IMR-90 (cell line): ENCODE measurements at regions not wholly inside any gene's neighbourhood (a gene's known extent, or its start where the extent isn't known, plus 50 kb on each side); places are given as distances from the start of the nearest gene placed in this dataset.

ENCODE experiments used
- ATAC-seq: fragments of 200-7000 bp; cut with Tn5 transposase; 2 replicates; pipeline ENCODE4 v1.9.1; 2020; ENCODE audit warnings: low read depth, mild to moderate bottlenecking, moderate library complexity
- BruUV-seq: library from RNA; stranded (reverse); fragments of 400-500 nt; replicated peaks from 2 replicates; lab custom pipeline; 2021; lab: Mats Ljungman, UMichigan
- CTCF ChIA-PET: fragments of 300-600 bp; formaldehyde crosslinking; extraction: SDS; loops from one replicate; lab custom pipeline; 2021; ENCODE audit warnings: antibody characterized with exemption; lab: Yijun Ruan, JAX
- POLR2A ChIA-PET: fragments of 300-600 bp; sonication (Branson Sonifier 250); formaldehyde crosslinking; loops from one replicate; lab custom pipeline; 2022; ENCODE audit warnings: antibody characterized with exemption; ENCODE audit not compliant: unreplicated experiment; lab: Charles Lee
- DNase-seq: peaks from one replicate; pipeline ENCODE4 v3.0.0; 2013
- H2AFZ ChIP-seq: replicated peaks from 2 replicates; pipeline ENCODE3; 2013; ENCODE audit warnings: low read length, mild to moderate bottlenecking; ENCODE audit not compliant: poor library complexity
- H2AK5ac ChIP-seq: 2 replicates; pipeline ENCODE4 v1.6.1; 2013; ENCODE audit warnings: low read depth, low read length, inconsistent platforms
- H2AK9ac ChIP-seq: replicated peaks from 2 replicates; pipeline ENCODE3; 2013; ENCODE audit warnings: mild to moderate bottlenecking, low read depth, low read length, moderate library complexity; ENCODE audit not compliant: poor library complexity
- H2BK120ac ChIP-seq: 2 replicates; pipeline ENCODE4 v1.6.1; 2013; ENCODE audit warnings: low read depth, low read length, inconsistent platforms
- H2BK15ac ChIP-seq: 3 replicates; pipeline ENCODE4 v1.6.1; 2013; ENCODE audit warnings: low read depth, low read length, inconsistent platforms
- H2BK20ac ChIP-seq: 2 replicates; pipeline ENCODE4 v1.6.1; 2013; ENCODE audit warnings: low read depth, mild to moderate bottlenecking, inconsistent platforms, low read length, moderate library complexity
- H2BK5ac ChIP-seq: 2 replicates; pipeline ENCODE4 v1.6.1; 2013; ENCODE audit warnings: mild to moderate bottlenecking, low read depth, low read length, inconsistent platforms; ENCODE audit not compliant: poor library complexity, severe bottlenecking
- H3K14ac ChIP-seq: replicated peaks from 2 replicates; pipeline ENCODE4 v1.6.1; 2013; ENCODE audit warnings: low read depth, low read length, inconsistent platforms
- H3K18ac ChIP-seq: 2 replicates; pipeline ENCODE4 v1.6.1; 2013; ENCODE audit warnings: low read depth, low read length, control low read depth
- H3K23ac ChIP-seq: 2 replicates; pipeline ENCODE4 v1.6.1; 2013; ENCODE audit warnings: low read depth, low read length, inconsistent platforms
- H3K27ac ChIP-seq: 2 replicates; pipeline ENCODE4 v1.5.1; 2013; ENCODE audit warnings: mild to moderate bottlenecking, control low read depth, low read length; ENCODE audit not compliant: insufficient read depth
- H3K27me3 ChIP-seq: 2 replicates; pipeline ENCODE4 v1.6.1; 2013; ENCODE audit warnings: low read length; ENCODE audit not compliant: control insufficient read depth, insufficient read depth
- H3K36me3 ChIP-seq: 2 replicates; pipeline ENCODE4 v1.6.1; 2013; ENCODE audit warnings: low read length, mixed read lengths; ENCODE audit not compliant: control insufficient read depth, insufficient read depth
- H3K4ac ChIP-seq: 2 replicates; pipeline ENCODE4 v1.6.1; 2013; ENCODE audit warnings: low read depth, low read length, inconsistent platforms
- H3K4me1 ChIP-seq: 2 replicates; pipeline ENCODE4 v1.6.1; 2013; ENCODE audit warnings: low read length, mixed read lengths; ENCODE audit not compliant: control insufficient read depth, insufficient read depth
- H3K4me2 ChIP-seq: 2 replicates; pipeline ENCODE4 v1.6.1; 2013; ENCODE audit warnings: low read depth, mild to moderate bottlenecking, control low read depth, low read length, moderate library complexity
- H3K4me3 ChIP-seq: 2 replicates; pipeline ENCODE4 v1.5.1; 2013; ENCODE audit warnings: low read depth, mild to moderate bottlenecking, control low read depth, low read length, moderate library complexity; ENCODE audit not compliant: insufficient read depth
- H3K56ac ChIP-seq: 2 replicates; pipeline ENCODE4 v1.6.1; 2013; ENCODE audit warnings: low read length, inconsistent platforms; ENCODE audit not compliant: insufficient read depth; ENCODE audit errors: extremely low read depth
- H3K79me1 ChIP-seq, 2 experiments: 2 replicates each; pipeline ENCODE4 v1.6.1; 2013; ENCODE audit warnings: low read length in 2 of 2, inconsistent platforms in 1 of 2, low read depth in 1 of 2
- H3K9ac ChIP-seq: 2 replicates; pipeline ENCODE4 v1.6.1; 2013; ENCODE audit warnings: low read depth, low read length, control low read depth
- H3K9me1 ChIP-seq: 2 replicates; pipeline ENCODE4 v1.6.1; 2013; ENCODE audit warnings: low read length, inconsistent platforms; ENCODE audit not compliant: insufficient read depth
- H3K9me3 ChIP-seq: 2 replicates; pipeline ENCODE4 v1.6.1; 2013; ENCODE audit warnings: low read length; ENCODE audit not compliant: control insufficient read depth, insufficient read depth
- H4K20me1 ChIP-seq: 2 replicates; pipeline ENCODE4 v1.6.1; 2013; ENCODE audit warnings: low read length, inconsistent platforms; ENCODE audit not compliant: insufficient read depth
- H4K5ac ChIP-seq: 2 replicates; pipeline ENCODE4 v1.6.1; 2013; ENCODE audit warnings: mild to moderate bottlenecking, low read depth, low read length, control low read depth
- H4K8ac ChIP-seq, 2 experiments: 2 replicates each; pipeline ENCODE4 v1.6.1; 2013; ENCODE audit warnings: low read depth in 2 of 2, low read length in 2 of 2, control low read depth in 1 of 2, inconsistent platforms in 1 of 2
- H4K91ac ChIP-seq: 2 replicates; pipeline ENCODE4 v1.6.1; 2013; ENCODE audit warnings: low read depth, low read length, inconsistent platforms; ENCODE audit not compliant: insufficient read depth
- BHLHE40 ChIP-seq: fragments of 150-350 bp; IDR thresholded peaks from 2 replicates; pipeline ENCODE4 v1.6.1; 2016; ENCODE audit warnings: mild to moderate bottlenecking, low read depth, low read length
- CEBPB ChIP-seq: IDR thresholded peaks from 2 replicates; pipeline ENCODE4 v1.6.1; 2012; ENCODE audit warnings: low read depth, low read length, improper control_type of control experiment
- CHD1 ChIP-seq: IDR thresholded peaks from 2 replicates; pipeline ENCODE4 v1.6.1; 2012; ENCODE audit warnings: low read depth, low read length, improper control_type of control experiment
- CTCF ChIP-seq: conservative IDR thresholded peaks from 2 replicates; pipeline ENCODE4 v1.5.1; 2012; ENCODE audit warnings: mild to moderate bottlenecking, low read depth, low read length, improper control_type of control experiment
- FOS ChIP-seq: fragments of 150-350 bp; IDR thresholded peaks from 2 replicates; pipeline ENCODE4 v1.6.1; 2016; ENCODE audit warnings: low read depth, low read length
- MAFK ChIP-seq: IDR thresholded peaks from 2 replicates; pipeline ENCODE4 v1.6.1; 2012; ENCODE audit warnings: low read depth, low read length, improper control_type of control experiment
- MAZ ChIP-seq: IDR thresholded peaks from 2 replicates; pipeline ENCODE4 v1.6.1; 2012; ENCODE audit warnings: low read depth, mild to moderate bottlenecking, low read length, improper control_type of control experiment, moderate library complexity, borderline replicate concordance
- MXI1 ChIP-seq: IDR thresholded peaks from 2 replicates; pipeline ENCODE4 v1.6.1; 2012; ENCODE audit warnings: low read depth, mild to moderate bottlenecking, low read length, moderate library complexity, borderline replicate concordance
- NFE2L2 ChIP-seq: fragments of 150-350 bp; IDR thresholded peaks from 2 replicates; pipeline ENCODE4 v1.6.1; 2016; ENCODE audit warnings: low read depth, mild to moderate bottlenecking, low read length
- POLR2A ChIP-seq: IDR thresholded peaks from 2 replicates; pipeline ENCODE4 v1.6.1; 2012; ENCODE audit warnings: mild to moderate bottlenecking, low read depth, low read length
- RCOR1 ChIP-seq: IDR thresholded peaks from 2 replicates; pipeline ENCODE4 v1.6.1; 2012; ENCODE audit warnings: mild to moderate bottlenecking, low read length, improper control_type of control experiment; ENCODE audit not compliant: insufficient replicate concordance
- RFX5 ChIP-seq: IDR thresholded peaks from 2 replicates; pipeline ENCODE4 v1.8.0; 2012; ENCODE audit warnings: low read depth, mild to moderate bottlenecking, low read length, moderate library complexity
- SMC3 ChIP-seq: fragments of 150-350 bp; IDR thresholded peaks from 2 replicates; pipeline ENCODE4 v1.6.1; 2016; ENCODE audit warnings: low read depth, mild to moderate bottlenecking, antibody characterized with exemption, low read length, moderate library complexity
- USF2 ChIP-seq: fragments of 150-350 bp; IDR thresholded peaks from 2 replicates; pipeline ENCODE4 v1.6.1; 2017; ENCODE audit warnings: mild to moderate bottlenecking, antibody characterized with exemption, low read length, low read depth
- WGBS, 2 experiments: methylation state at CpG; one replicate each; pipeline versions ENCODE4 v1.1.5 to v1.1.7; 2013; ENCODE audit warnings: missing lambda C conversion rate in 2 of 2; ENCODE audit not compliant: insufficient read length in 1 of 2; ENCODE audit errors: extremely low coverage in 2 of 2; 5-methylcytosine and 5-hydroxymethylcytosine counted together
- dilution Hi-C: fragments of 300-500 bp; cut with HindIII; formaldehyde crosslinking; loops from one replicate; pipeline ENCODE4 v1.14.3; 2018; ENCODE audit warnings: low sequenced_read_pairs; ENCODE audit not compliant: unreplicated experiment
- in situ Hi-C: fragments of 300-500 bp; cut with MboI; formaldehyde crosslinking; loops from 3 replicates; pipeline ENCODE4 v1.14.3; 2019; ENCODE audit warnings: low sequenced_read_pairs, inconsistent platforms, mixed read lengths
- intact Hi-C: fragments of 100-400 bp; cut with micrococcal nuclease; formaldehyde crosslinking; loops from 2 replicates; pipeline ENCODE4 v1.10.0; 2022

- Histone ChIP-seq H3K9ac (no peak overlapping the region), H3K27me3 (no peaks in the 10 kb centered on the region), H3K79me1 (no peaks in the 10 kb centered on the region), H2BK15ac (no peak overlapping the region), H3K56ac (no peak overlapping the region), H3K18ac (no peak overlapping the region), H2BK120ac (no peak overlapping the region), H3K9me3 (no peaks in the 10 kb centered on the region; the same call in 1 of the 2 replicates), H4K5ac (no peak overlapping the region), H4K91ac (no peak overlapping the region), H3K4me2 (no peak overlapping the region), H3K14ac (no peak overlapping the region), H3K27ac (no peak overlapping the region), H3K9me1 (no peaks in the 10 kb centered on the region), H2BK5ac (no peak overlapping the region), H2AFZ (no peak overlapping the region), H3K4me1 (no peaks in the 10 kb centered on the region), H4K8ac (no peak overlapping the region), H2AK9ac (no peak overlapping the region), H3K4me3 (no peak overlapping the region), H4K20me1 (no peaks in the 10 kb centered on the region), H3K23ac (no peak overlapping the region), H2AK5ac (no peak overlapping the region), H2BK20ac (no peak overlapping the region), H3K4ac (no peak overlapping the region), H3K36me3 (no peaks in the 10 kb centered on the region)
- ChIA-PET POLR2A (no interaction called here), CTCF (no interaction called here)
- intact Hi-C loops (no loop called here), in situ Hi-C loops (no loop called here), dilution Hi-C loops (no loop called here)
- DNase-seq (peak; percentile 25), ATAC-seq (peak; percentile 63)
- TF ChIP-seq NFE2L2 (no peak), CHD1 (no peak), CEBPB (no peak), BHLHE40 (no peak), POLR2A (no peak), MXI1 (no peak), USF2 (no peak), CTCF (no peak), SMC3 (no peak), RCOR1 (no peak), MAZ (no peak), RFX5 (no peak), FOS (no peak), MAFK (no peak)
- BruUV-seq: no TSS peak
- WGBS, 2 experiments: no CpG with 5 or more reads among the region's 2 CpGs
Observed at GRCh38 chr3:161969867-161970266, 473.3 kb downstream of the OTOL1 start.
